ENCODE measurements at regions not wholly inside any gene's neighbourhood (a gene's known extent, or its start where the extent isn't known, plus 50 kb on each side); places are given as distances from the start of the nearest gene placed in this dataset.

DNA sequence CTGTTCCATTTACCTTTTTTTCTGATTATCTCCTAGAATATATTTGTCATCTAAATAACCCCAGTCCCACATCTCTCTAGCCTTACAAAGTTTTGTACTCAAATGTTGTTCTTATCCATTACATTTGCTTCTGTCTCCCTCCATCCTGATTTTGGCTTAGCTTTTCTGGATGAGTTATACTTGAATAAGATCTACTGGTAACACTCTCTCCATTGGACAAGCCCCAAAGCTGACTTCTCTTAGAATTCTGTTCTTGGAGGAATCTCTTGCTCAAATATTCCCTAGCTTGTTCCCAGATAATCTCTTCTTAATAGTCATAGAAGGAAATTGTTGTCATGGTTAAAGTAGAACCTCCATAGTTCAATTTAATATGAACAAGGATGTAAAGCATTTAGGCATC lies 115.5 kb upstream of the HS3ST1 start:
- no peaks in the 10 kb centered on the region for H3K36me3 ChIP-seq (replicated peaks; ENCODE audit: low read depth, low read length)
- no peaks in the 10 kb centered on the region for H3K27me3 ChIP-seq (ENCODE audit: low read depth, low read length)
- H3K9me3 ChIP-seq (ENCODE audit: insufficient read depth, low read length) = no peaks in the 10 kb centered on the region
- H3K4me1 ChIP-seq (ENCODE audit: low read length) = peaks cover 19% of the 10 kb centered on the region
- H3K27ac ChIP-seq (ENCODE audit: low read length) = no peak overlapping the region
- no peaks in the 10 kb centered on the region for H3K79me2 ChIP-seq (ENCODE audit: low read length)
- no peak overlapping the region for H3K4me3 ChIP-seq (ENCODE audit: low read length)
- no peak overlapping the region for H3K4me2 ChIP-seq (ENCODE audit: low read length)
- H4K20me1 ChIP-seq (ENCODE audit: insufficient read depth, low read length) = no peaks in the 10 kb centered on the region
- TF ChIP-seq CTCF (IDR thresholded peaks at IDR 0.05; ENCODE audit: low read depth, low read length) = no peak
- TF ChIP-seq EZH2phosphoT487 (IDR thresholded peaks at IDR 0.05; ENCODE audit: low read depth) = no peak
- no peak overlapping the region for H3K9ac ChIP-seq (ENCODE audit: low read length)
- H2AFZ ChIP-seq (ENCODE audit: low read depth, low read length) = no peak overlapping the region

DNA sequence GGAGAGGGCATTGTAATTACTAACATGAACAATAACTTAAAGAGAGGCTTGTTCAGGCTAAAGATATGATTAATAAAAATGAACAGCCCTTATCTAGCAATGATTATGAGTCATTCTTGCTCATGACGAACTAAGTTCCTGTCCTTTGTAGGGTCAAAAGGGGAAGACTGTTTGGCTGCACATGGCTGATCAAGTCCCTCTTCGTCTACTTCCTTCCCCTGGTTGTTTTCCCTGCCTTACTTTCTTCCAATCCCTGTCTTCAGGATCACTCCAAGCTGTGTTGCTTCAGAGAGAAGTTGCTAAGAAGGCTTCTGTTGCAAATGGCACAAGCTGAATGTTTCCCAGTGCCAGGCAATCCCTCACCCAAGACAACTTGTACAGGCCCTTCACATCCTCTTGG lies 115.0 kb upstream of the HS3ST1 start:
- Histone ChIP-seq H3K27me3 (ENCODE audit: low read depth, low read length) (no peaks in the 10 kb centered on the region), H3K9me3 (ENCODE audit: insufficient read depth, low read length) (no peaks in the 10 kb centered on the region), H4K20me1 (ENCODE audit: insufficient read depth, low read length) (no peaks in the 10 kb centered on the region), H3K9ac (ENCODE audit: low read length) (no peak overlapping the region), H3K4me1 (ENCODE audit: low read length) (peaks cover 14% of the 10 kb centered on the region), H3K79me2 (ENCODE audit: low read length) (no peaks in the 10 kb centered on the region), H3K27ac (ENCODE audit: low read length) (no peak overlapping the region), H2AFZ (ENCODE audit: low read depth, low read length) (no peak overlapping the region), H3K4me3 (ENCODE audit: low read length) (no peak overlapping the region), H3K36me3 (replicated peaks; ENCODE audit: low read depth, low read length) (no peaks in the 10 kb centered on the region), H3K4me2 (ENCODE audit: low read length) (no peak overlapping the region)
- TF ChIP-seq CTCF (IDR thresholded peaks at IDR 0.05; ENCODE audit: low read depth, low read length) (no peak), EZH2phosphoT487 (IDR thresholded peaks at IDR 0.05; ENCODE audit: low read depth) (no peak)

- H3K36me3 ChIP-seq (replicated peaks; ENCODE audit: low read depth, low read length) = no peaks in the 10 kb centered on the region
- no peaks in the 10 kb centered on the region for H3K79me2 ChIP-seq (ENCODE audit: low read length)
- no peak overlapping the region for H3K27ac ChIP-seq (ENCODE audit: low read length)
- no peaks in the 10 kb centered on the region for H4K20me1 ChIP-seq (ENCODE audit: insufficient read depth, low read length)
- H3K4me3 ChIP-seq (ENCODE audit: low read length) = no peak overlapping the region
- no peaks in the 10 kb centered on the region for H3K27me3 ChIP-seq (ENCODE audit: low read depth, low read length)
- peaks cover 14% of the 10 kb centered on the region for H3K4me1 ChIP-seq (ENCODE audit: low read length)
- no peak overlapping the region for H2AFZ ChIP-seq (ENCODE audit: low read depth, low read length)
- TF ChIP-seq CTCF (IDR thresholded peaks at IDR 0.05; ENCODE audit: low read depth, low read length) (no peak), EZH2phosphoT487 (IDR thresholded peaks at IDR 0.05; ENCODE audit: low read depth) (no peak)
- H3K4me2 ChIP-seq (ENCODE audit: low read length) = no peak overlapping the region
- H3K9me3 ChIP-seq (ENCODE audit: insufficient read depth, low read length) = no peaks in the 10 kb centered on the region
- H3K9ac ChIP-seq (ENCODE audit: low read length) = no peak overlapping the region
Measured at GRCh38 chr4:11542952-11543351, 114.3 kb upstream of the HS3ST1 start.

GRCh38 chr4:11537846-11538245 lies 109.2 kb upstream of the HS3ST1 start:
- no peaks in the 10 kb centered on the region for H3K36me3 ChIP-seq (replicated peaks; ENCODE audit: low read depth, low read length)
- peaks cover 18% of the 10 kb centered on the region for H3K4me1 ChIP-seq (ENCODE audit: low read length)
- TF ChIP-seq CTCF (IDR thresholded peaks at IDR 0.05; ENCODE audit: low read depth, low read length) (no peak), EZH2phosphoT487 (IDR thresholded peaks at IDR 0.05; ENCODE audit: low read depth) (no peak)
- no peak overlapping the region for H3K4me3 ChIP-seq (ENCODE audit: low read length)
- H3K4me2 ChIP-seq (ENCODE audit: low read length) = 0 out of 2 replicates have a peak overlapping the region, but pooled peaks have one; percentile 12
- no peak overlapping the region for H2AFZ ChIP-seq (ENCODE audit: low read depth, low read length)
- no peak overlapping the region for H3K9ac ChIP-seq (ENCODE audit: low read length)
- H3K27me3 ChIP-seq (ENCODE audit: low read depth, low read length) = no peaks in the 10 kb centered on the region; the same call in 1 of the 2 replicates
- no peaks in the 10 kb centered on the region for H3K79me2 ChIP-seq (ENCODE audit: low read length)
- H3K27ac ChIP-seq (ENCODE audit: low read length) = no peak overlapping the region
- H4K20me1 ChIP-seq (ENCODE audit: insufficient read depth, low read length) = no peaks in the 10 kb centered on the region
- no peaks in the 10 kb centered on the region for H3K9me3 ChIP-seq (ENCODE audit: insufficient read depth, low read length)
